ENCODE measurements at regions not wholly inside any gene's neighbourhood (a gene's known extent, or its start where the extent isn't known, plus 50 kb on each side); places are given as distances from the start of the nearest gene placed in this dataset.

GRCh38 chr20:6566821-6567220, 200.7 kb upstream of the BMP2 start:
- TF ChIP-seq CTCF (IDR thresholded peaks at IDR 0.05; ENCODE audit: borderline replicate concordance, extremely low read depth, low read length, poor library complexity, severe bottlenecking): no peak
- no peak for TF ChIP-seq EZH2 (IDR thresholded peaks at IDR 0.05; ENCODE audit: borderline replicate concordance, low read depth, low read length, severe bottlenecking)

Measured in DND-41 (cell line).